ENCODE measurements at regions not wholly inside any gene's neighbourhood (a gene's known extent, or its start where the extent isn't known, plus 50 kb on each side); places are given as distances from the start of the nearest gene placed in this dataset.
"Not testable (repeated sequence)": the region's sequence is repeated elsewhere in the genome, so short reads cannot be mapped to it uniquely, and the experiment has no call there.

DNA sequence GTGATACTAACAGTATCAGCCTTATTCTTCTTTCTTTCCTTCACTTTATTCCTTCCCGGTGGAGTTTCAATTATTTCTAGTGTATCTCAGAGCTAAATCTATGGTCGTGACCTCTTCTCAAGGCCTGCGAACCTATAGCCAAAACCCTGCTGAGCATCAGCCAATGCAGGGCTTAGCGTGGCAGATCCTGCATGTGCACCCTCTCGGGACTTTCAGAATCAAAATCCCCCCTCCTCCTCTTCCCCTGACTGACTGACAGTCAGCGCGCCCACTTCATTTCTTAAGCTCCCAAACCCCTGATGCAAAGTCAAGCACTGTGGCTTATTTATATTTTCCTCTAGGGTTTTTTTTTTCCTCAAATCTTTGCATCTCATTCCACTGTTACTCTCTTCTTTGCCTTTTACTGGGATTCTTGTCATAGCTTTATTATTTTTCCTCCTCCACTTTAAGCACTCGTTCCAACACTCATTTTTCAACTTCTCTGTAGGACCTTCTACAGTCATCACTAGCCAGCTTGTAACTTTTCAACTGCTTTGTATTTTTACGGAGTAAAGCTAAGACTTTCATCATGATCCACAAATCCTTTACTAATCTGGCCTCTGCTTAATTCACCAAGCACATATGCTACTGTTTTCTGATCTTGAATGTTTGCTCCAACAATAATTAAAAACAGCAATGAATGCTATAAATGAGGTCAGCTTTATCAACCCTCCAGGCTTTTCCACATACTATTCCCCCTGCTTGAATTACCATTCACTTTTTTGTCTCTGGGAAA, 896.5 kb upstream of the PIK3C3 start:
- Histone ChIP-seq H3F3A (ENCODE audit: insufficient read depth, low read length) (no peaks in the 10 kb centered on the region), H3K9me2 (ENCODE audit: low read depth, low read length) (no peaks in the 10 kb centered on the region), H3K27me3 (ENCODE audit: insufficient read depth, low read length) (no peaks in the 10 kb centered on the region), H4K20me1 (ENCODE audit: insufficient read depth, low read length) (no peaks in the 10 kb centered on the region), H2AFZ (ENCODE audit: low read length) (no peak overlapping the region), H3K4me1 (ENCODE audit: insufficient read depth, low read length, severe bottlenecking) (no peaks in the 10 kb centered on the region), H3K27ac (ENCODE audit: low read depth, low read length, poor library complexity, severe bottlenecking) (no peak overlapping the region), H3K36me3 (ENCODE audit: insufficient read depth, low read length) (no peaks in the 10 kb centered on the region), H3K9ac (ENCODE audit: low read length) (no peak overlapping the region), H3K9me3 (ENCODE audit: low read length) (no peaks in the 10 kb centered on the region), H3K79me2 (ENCODE audit: insufficient read depth, low read length) (no peaks in the 10 kb centered on the region), H3K4me2 (ENCODE audit: low read length) (no peak overlapping the region), H3K4me3 (ENCODE audit: low read depth, low read length, poor library complexity, severe bottlenecking) (no peak overlapping the region)
- TF ChIP-seq EZH2 (IDR thresholded peaks at IDR 0.05; ENCODE audit: borderline replicate concordance, low read length), result no peak
- TF ChIP-seq, protein P1, sequence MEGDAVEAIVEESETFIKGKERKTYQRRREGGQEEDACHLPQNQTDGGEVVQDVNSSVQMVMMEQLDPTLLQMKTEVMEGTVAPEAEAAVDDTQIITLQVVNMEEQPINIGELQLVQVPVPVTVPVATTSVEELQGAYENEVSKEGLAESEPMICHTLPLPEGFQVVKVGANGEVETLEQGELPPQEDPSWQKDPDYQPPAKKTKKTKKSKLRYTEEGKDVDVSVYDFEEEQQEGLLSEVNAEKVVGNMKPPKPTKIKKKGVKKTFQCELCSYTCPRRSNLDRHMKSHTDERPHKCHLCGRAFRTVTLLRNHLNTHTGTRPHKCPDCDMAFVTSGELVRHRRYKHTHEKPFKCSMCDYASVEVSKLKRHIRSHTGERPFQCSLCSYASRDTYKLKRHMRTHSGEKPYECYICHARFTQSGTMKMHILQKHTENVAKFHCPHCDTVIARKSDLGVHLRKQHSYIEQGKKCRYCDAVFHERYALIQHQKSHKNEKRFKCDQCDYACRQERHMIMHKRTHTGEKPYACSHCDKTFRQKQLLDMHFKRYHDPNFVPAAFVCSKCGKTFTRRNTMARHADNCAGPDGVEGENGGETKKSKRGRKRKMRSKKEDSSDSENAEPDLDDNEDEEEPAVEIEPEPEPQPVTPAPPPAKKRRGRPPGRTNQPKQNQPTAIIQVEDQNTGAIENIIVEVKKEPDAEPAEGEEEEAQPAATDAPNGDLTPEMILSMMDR (IDR thresholded peaks at IDR 0.05; ENCODE audit: low read length), result no peak

DNA sequence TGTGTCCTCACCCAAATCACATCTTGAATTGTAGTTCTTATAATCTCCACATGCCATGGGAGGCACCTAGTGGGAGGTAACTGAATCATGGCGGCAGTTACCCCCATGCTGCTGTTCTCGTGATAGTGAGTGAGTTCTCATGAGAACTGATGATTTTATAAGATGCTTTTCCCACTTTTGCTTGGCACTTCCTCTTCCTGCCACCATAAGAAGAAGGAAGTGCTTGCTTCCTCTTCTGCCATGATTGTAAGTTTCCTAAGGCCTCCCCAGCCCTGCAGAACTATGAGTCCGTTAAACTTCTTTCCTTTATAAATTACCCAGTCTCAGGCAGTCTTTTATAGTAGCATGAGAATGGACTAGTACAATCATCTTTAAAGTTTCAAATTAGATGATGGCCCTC, 902.4 kb upstream of the PIK3C3 start:
- no peaks in the 10 kb centered on the region for H3K36me3 ChIP-seq (ENCODE audit: insufficient read depth, low read length)
- H2AFZ ChIP-seq (ENCODE audit: low read length), result no peak overlapping the region

DNA sequence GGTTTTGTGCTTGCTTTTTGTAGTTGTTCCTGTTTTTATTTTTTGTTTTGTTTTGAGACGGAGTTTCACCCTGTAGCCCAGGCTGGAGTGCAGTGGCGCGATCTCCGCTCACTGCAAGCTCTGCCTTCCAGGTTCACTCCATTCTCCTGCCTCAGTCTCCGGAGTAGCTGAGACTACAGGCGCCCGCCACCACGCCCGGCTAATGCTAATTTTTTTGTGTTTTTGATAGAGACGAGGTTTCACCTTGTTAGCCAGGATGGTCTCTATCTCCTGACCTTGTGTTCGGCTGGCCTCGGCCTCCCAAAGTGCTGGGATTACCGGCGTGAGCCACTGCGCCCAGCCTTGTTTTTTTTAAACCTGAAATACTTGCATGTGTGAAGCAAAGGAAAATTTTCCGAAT, 908.8 kb upstream of the PIK3C3 start:
- H3K9me3 ChIP-seq (ENCODE audit: low read length); H2AFZ ChIP-seq (ENCODE audit: low read length); H3K4me1 ChIP-seq (ENCODE audit: insufficient read depth, low read length, severe bottlenecking); H3K4me3 ChIP-seq (ENCODE audit: low read depth, low read length, poor library complexity, severe bottlenecking); H3F3A ChIP-seq (ENCODE audit: insufficient read depth, low read length); H3K9ac ChIP-seq (ENCODE audit: low read length); H4K20me1 ChIP-seq (ENCODE audit: insufficient read depth, low read length); H3K27me3 ChIP-seq (ENCODE audit: insufficient read depth, low read length); H3K4me2 ChIP-seq (ENCODE audit: low read length); H3K79me2 ChIP-seq (ENCODE audit: insufficient read depth, low read length); H3K9me2 ChIP-seq (ENCODE audit: low read depth, low read length); H3K36me3 ChIP-seq (ENCODE audit: insufficient read depth, low read length); H3K27ac ChIP-seq (ENCODE audit: low read depth, low read length, poor library complexity, severe bottlenecking): not testable (repeated sequence)

More for the DNA sequence above, 902.4 kb upstream of the PIK3C3 start:
- Histone ChIP-seq H4K20me1 (ENCODE audit: insufficient read depth, low read length) (no peaks in the 10 kb centered on the region), H3K9me2 (ENCODE audit: low read depth, low read length) (no peaks in the 10 kb centered on the region), H3K27ac (ENCODE audit: low read depth, low read length, poor library complexity, severe bottlenecking) (no peak overlapping the region), H3F3A (ENCODE audit: insufficient read depth, low read length) (no peaks in the 10 kb centered on the region), H3K9me3 (ENCODE audit: low read length) (no peaks in the 10 kb centered on the region), H3K4me3 (ENCODE audit: low read depth, low read length, poor library complexity, severe bottlenecking) (no peak overlapping the region), H3K27me3 (ENCODE audit: insufficient read depth, low read length) (no peaks in the 10 kb centered on the region), H3K79me2 (ENCODE audit: insufficient read depth, low read length) (no peaks in the 10 kb centered on the region), H3K4me2 (ENCODE audit: low read length) (no peak overlapping the region), H3K9ac (ENCODE audit: low read length) (no peak overlapping the region), H3K4me1 (ENCODE audit: insufficient read depth, low read length, severe bottlenecking) (no peaks in the 10 kb centered on the region)
- TF ChIP-seq, protein P1 (IDR thresholded peaks at IDR 0.05; ENCODE audit: low read length), result no peak
- no peak for TF ChIP-seq EZH2 (IDR thresholded peaks at IDR 0.05; ENCODE audit: borderline replicate concordance, low read length)

DNA sequence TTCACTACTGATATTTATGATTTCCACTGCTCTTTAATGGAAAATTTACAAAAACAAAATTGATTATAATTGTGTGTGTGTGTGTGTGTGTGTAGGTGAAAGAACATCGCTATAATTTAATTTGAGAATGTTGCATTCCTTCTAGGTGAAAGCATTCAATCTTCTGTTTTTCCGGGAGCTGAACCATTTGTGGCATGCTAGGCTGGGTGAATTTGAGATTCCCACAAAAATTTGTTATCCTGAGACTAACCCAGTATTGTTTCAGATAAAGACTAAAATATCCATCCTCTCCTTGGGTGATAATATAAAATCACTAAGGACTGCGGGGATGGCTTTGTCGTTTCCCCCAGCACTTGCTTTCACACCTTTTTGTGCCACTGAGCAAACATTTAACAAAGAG, 911.2 kb upstream of the PIK3C3 start:
- Histone ChIP-seq H3K36me3 (ENCODE audit: insufficient read depth, low read length) (no peaks in the 10 kb centered on the region), H3F3A (ENCODE audit: insufficient read depth, low read length) (no peaks in the 10 kb centered on the region), H3K27ac (ENCODE audit: low read depth, low read length, poor library complexity, severe bottlenecking) (no peak overlapping the region), H3K9me3 (ENCODE audit: low read length) (no peaks in the 10 kb centered on the region), H3K4me3 (ENCODE audit: low read depth, low read length, poor library complexity, severe bottlenecking) (no peak overlapping the region), H2AFZ (ENCODE audit: low read length) (no peak overlapping the region), H3K9ac (ENCODE audit: low read length) (no peak overlapping the region), H3K4me1 (ENCODE audit: insufficient read depth, low read length, severe bottlenecking) (no peaks in the 10 kb centered on the region), H3K27me3 (ENCODE audit: insufficient read depth, low read length) (no peaks in the 10 kb centered on the region), H3K79me2 (ENCODE audit: insufficient read depth, low read length) (no peaks in the 10 kb centered on the region), H4K20me1 (ENCODE audit: insufficient read depth, low read length) (no peaks in the 10 kb centered on the region), H3K9me2 (ENCODE audit: low read depth, low read length) (no peaks in the 10 kb centered on the region), H3K4me2 (ENCODE audit: low read length) (no peak overlapping the region)
- TF ChIP-seq, protein P1 (IDR thresholded peaks at IDR 0.05; ENCODE audit: low read length), result no peak
- no peak for TF ChIP-seq EZH2 (IDR thresholded peaks at IDR 0.05; ENCODE audit: borderline replicate concordance, low read length)
